ENCODE measurements at regions not wholly inside any gene's neighbourhood (a gene's known extent, or its start where the extent isn't known, plus 50 kb on each side); places are given as distances from the start of the nearest gene placed in this dataset.
A peak's percentile ranks its signal among the peaks of the same experiment; 100 is the strongest.
"Not testable (repeated sequence)": the region's sequence is repeated elsewhere in the genome, so short reads cannot be mapped to it uniquely, and the experiment has no call there.

DNA sequence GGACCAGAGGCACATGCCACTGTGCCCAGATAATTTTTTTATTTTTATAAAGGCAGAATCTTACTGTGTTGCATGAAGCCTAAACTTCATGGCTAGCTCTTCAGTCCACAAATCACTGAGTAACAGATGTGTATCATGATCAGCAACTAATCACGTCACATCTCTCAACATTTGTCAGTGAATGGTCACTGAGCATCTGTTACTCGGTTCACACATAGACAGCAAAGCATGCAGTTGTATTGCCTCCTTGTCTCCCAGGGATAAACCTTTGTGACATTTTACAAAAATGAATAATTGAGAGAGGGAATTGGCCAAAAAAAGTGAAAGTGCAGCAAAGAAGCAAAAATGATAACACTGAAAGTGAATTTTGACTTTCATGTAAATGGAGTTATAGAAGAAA, 85.9 kb upstream of the BTG1 start:
- not testable (repeated sequence) for DNase-seq (ENCODE audit: low read depth in 2 of 2)

DNA sequence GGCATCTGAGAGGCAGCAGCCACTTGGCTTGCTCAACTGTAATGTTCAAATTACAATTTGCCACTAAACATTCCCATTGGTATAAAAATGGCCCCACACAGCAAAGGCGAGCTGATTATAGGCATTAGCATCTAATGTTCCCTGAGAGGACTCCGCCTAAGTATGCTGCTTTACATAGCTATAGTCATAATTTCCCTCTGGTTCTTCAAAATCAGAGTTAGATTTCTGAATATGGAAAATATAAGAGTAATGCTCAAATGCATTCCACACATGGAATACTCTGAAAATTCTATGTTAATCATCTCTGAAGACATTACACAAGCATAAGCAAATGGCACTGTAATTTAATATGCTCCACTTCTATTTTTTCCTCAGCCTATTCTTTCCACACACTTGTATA, 83.7 kb upstream of the BTG1 start:
- no peak for DNase-seq (ENCODE audit: low read depth in 2 of 2)

DNA sequence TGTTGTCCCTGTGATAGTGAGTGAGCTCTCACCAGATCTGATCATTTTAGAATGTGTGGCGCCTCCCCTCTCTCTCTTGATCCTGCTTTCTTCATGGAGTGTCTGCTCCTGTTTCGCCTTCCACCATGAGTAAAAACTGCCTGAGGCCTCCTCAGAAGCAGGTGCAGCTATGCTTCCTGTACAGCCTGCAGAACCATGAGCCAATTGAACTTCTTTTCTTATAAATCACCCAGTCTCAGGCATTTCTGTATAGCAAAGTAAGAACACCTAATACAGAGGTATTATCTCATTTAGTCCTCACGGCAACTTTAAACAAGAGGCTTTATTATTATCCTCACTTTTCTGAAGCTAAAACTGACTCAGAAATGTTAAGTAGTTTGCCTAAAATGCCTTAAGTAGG, 81.3 kb upstream of the BTG1 start:
- no peak for DNase-seq (ENCODE audit: low read depth in 2 of 2)

DNA sequence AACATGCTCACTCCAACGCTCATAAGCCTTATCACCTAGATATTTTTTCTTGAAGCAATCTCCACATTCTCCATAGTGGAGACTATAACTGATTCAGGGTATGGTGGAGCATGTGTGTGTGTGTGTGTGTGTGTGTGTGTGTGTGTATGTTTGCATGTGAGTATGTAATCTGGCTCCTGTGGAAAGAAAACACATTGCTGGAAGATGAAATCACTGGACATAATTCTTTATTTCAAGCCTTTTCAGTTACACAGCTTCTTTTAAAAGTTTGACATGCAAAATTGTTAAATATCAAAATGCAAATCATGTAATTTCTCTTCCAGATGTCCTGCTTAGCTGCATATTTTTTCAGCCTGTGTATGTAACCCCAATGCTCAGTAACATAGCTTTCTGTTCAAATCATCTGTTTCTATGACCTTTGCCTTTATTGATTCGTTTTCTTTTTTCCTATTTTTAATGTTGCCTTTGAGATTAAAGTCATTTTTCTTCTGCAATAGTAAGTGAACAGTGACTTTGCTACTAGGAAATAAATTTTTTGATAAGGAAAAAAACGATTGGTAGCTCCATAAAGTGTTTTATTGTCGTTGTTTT, 80.5 kb upstream of the BTG1 start:
- no peak for DNase-seq (ENCODE audit: low read depth in 2 of 2)

DNA sequence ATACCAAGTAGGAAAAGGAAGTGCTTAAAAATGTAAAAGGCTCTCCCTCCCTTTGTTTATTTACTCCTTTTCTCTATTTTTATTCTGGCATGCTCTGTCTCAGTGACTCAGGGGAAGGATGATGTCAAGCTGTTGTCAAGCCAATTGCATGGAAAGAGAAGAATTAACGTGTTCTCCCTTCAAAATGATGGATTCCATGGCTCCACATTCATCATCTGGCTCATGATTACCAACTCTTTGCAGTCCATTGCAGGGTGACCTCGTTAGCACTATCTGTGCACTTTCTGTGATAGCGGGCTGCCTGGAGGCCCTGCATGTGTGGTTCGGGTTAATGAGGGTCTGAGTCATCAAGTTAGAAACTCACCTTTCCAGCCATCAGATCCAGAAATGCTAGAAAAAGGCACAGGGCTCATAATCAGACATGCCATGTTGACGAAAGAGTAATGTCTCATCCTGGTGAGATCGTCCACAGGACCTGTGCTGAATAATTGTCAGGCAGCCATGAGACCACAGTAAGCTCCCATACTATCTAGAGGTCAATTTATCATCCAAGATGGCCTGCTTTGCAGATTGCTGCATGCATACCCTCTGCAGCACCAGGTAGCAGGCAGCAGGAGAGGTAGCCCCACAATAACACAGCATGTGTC, 79.2 kb upstream of the BTG1 start:
- no peak for DNase-seq (ENCODE audit: low read depth in 2 of 2)

DNA sequence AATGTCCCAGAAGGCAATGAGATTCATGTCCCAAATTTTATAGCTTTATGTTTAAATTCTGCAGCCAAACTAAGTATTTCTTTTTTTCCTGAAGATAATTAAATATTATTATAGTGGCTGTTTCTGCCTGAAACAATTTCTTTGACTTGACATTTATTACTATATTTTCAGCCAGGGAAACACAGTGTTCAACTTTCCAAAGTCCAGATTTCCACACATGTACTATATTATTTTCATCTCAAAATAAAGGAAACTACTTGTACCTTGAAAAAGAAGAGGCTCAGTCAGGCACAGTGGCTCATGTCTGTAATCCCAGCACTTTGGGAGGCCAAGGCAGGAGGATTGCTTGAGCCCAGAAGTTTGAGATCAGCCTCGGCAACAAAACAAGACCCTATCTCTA, 77.8 kb upstream of the BTG1 start:
- DNase-seq (ENCODE audit: low read depth in 2 of 2): no peak

DNA sequence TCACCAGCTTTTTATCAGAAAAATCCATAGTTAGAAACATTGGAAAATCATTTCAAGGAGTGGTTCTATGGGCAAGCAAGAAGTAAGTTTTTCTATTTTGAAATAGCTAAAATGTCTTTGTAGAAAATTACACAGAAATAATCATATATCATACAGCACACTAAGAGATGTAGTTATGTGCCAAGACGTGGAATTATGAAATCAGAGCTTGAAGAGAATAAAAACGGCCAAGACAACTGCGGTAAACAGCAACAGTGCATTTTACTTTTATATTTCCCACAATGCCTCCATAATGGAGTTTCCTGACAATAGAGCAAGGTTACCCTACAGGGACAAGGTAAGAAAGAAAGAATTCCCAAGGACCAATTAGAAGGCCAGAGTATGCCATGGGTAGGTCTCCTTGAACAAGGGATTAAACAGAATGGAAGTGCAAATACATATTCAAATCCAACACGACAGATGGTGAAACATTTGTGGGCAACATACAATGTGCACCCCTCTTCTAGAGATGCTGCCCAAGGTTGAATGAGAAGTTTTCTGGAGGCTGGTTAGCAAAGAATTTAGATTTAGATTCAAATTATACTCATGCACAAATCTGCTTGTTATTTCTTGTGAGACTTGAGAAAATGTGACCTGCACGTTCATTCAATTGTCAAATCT, 76.1 kb upstream of the BTG1 start:
- DNase-seq (ENCODE audit: low read depth in 2 of 2): no peak

DNA sequence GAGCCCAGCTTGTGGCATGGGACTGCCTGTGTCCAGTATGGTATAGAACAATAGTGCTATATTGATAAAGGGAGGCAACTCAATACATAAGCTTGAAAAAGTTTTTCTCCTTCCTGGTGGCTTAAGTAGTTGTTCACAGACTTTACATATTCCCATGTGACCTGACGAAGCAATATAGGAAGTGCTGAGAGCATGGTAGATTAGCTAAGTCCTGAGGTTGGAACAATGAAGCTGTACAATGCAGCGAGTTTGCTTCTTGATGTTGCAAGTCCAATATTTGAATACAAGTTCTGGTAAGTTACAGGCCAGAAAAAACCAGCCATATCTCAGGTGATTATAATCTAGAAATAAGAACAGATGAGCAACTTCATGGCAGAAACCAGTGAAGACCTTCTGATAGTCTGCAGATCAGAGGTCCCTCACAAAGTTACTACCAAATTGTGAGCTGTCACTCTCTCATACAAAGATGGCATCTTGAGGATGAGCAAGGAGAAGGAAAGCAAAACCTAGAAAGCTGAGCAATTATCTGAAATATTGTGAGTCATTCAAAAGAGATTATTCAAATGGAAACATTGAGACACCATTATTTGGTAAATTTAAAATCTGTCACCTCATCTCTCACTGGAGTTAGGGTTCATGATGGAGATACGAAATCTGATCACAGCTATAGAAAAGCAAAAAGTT, 72.9 kb upstream of the BTG1 start:
- DNase-seq (ENCODE audit: low read depth in 2 of 2): no peak

DNA sequence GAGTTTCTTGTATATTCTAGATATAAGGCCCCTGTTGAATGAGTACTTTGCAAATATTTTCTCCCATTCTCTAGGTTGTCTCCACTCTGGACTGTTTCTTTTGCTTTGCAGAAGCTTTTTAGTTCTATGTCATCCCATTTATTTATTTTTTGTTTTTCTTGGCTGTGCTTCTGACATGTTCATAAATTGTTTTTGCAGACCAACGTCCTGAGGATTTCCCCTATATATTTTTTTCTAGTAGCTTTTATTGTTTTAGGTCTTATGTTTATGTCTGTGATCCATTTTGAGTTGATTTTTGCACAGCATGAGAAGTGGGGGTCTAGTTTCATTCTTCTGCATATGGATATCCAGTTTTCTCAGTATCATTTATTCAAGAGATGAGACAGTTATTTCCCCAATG, 70.4 kb upstream of the BTG1 start:
- DNase-seq (ENCODE audit: low read depth in 2 of 2): no peak

DNA sequence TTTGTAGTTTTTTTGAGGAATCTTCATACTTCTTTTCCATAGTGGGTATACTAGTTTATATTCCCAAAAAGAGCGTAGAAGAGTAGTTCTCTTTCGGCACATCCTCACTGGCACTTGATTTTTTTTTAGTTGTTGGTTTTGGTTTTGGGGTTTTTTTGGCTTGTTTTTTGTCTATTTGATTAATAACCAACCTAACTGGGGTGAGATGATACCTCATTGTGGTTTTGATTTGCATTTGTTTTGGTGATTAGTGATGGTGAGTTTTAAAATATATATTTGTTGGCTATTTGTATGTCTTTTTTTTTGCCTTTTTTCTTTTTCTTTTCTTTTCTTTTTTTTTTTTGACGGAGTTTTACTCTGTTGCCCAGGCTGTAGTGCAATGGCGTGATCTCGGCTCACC, 69.7 kb upstream of the BTG1 start:
- no peak for DNase-seq (ENCODE audit: low read depth in 2 of 2)

DNA sequence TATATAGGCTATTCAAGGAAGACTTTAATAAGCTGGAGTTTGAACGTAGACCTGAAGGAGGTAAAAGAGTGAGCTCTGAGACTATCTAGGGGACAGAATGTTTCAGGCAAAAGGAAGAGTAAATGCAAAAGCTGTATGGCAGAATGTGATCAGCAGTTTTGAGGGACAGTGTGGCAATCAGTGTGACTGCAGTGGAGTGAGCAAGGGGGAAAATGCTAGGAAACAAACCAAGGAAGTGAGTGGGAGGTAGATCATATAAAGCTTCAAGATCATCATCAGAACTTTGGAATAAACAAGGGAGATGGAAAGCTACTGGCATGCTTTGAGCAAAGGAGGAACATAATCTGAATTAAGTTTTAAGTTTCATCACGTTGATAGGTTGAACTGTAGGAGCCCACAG, 67.5 kb upstream of the BTG1 start:
- DNase-seq (ENCODE audit: low read depth in 2 of 2): no peak

DNA sequence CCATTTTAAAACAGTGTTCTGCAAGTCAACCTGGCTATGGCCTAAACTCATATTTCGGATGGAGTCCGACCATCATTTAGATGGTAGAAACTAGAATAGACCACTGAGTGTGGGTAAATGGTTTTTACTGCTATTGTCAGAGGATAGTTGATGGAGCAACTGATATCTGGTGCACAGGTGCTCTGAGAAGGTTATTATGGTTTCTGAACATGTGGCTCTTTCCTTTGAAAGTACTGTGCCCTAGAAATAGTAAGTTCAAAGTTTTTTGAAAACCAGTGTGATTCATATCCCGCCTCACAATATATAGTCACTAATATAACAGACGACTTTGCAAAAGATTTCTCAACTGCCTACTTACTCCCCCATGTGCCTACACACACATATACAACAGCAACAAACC, 64.4 kb upstream of the BTG1 start:
- no peak for DNase-seq (ENCODE audit: low read depth in 2 of 2)

DNA sequence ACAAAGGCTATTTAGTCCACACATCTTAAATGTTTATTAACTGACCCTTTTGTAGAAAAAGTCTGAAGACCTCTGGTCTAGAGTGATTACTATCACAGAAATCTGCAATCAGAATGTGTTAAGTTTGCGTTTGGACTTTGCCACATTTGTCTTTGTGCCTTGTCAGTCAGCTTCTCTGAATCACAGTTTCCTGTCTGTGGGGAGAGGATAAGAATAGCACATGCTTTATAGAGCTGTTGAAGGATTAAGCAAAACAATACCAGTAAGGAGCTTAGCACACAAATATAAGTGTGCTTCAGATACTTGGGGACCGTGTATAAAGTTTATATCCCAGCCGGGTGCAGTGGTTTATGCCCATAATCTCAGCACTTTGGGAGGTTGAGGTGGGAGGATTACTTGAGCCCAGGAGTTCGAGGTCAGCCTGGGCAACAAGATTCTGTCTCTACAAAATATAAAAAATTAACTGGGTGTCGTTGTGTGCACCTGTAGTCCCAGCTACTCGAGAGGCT, 63.0 kb upstream of the BTG1 start:
- peak in 1 of 2 donors; percentile 10 for DNase-seq (ENCODE audit: low read depth in 2 of 2)

DNA sequence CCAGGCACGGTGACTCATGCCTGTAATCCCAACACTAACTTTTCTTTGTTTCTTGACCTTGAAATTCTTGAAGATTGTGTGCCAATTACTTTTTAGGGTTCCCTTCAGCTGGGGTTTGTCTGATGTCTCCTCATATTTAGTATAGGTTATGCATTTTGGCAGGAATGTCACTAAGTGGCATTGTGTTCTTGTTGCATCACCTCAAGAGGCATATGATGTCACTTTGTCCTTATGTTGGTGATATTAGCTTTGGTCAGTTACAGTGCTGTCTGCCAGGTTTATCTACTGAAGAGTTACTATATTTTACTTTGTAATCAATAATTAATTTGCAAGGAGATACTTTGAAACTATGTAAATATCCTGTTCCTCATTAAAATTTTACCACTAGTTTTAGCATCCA, 61.0 kb upstream of the BTG1 start:
- no peak for DNase-seq (ENCODE audit: low read depth in 2 of 2)

DNA sequence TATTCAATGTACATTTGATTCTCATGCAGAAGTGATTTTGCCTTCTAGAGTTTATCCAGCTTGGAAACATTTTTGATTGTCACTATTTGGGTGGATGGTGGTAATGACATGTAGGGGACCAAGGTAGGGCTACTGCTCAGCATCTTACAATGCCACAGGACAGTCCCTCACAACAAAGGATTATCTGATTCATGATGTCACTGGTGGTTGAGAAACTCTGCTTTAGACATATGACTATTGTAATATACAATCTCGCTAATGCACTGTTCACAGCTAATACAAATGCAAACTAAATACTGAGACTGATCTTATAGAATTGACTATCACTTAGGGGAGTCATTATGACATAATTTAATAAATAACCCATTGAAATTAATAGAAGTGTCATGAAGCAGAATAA, 60.4 kb upstream of the BTG1 start:
- no peak for DNase-seq (ENCODE audit: low read depth in 2 of 2)

DNA sequence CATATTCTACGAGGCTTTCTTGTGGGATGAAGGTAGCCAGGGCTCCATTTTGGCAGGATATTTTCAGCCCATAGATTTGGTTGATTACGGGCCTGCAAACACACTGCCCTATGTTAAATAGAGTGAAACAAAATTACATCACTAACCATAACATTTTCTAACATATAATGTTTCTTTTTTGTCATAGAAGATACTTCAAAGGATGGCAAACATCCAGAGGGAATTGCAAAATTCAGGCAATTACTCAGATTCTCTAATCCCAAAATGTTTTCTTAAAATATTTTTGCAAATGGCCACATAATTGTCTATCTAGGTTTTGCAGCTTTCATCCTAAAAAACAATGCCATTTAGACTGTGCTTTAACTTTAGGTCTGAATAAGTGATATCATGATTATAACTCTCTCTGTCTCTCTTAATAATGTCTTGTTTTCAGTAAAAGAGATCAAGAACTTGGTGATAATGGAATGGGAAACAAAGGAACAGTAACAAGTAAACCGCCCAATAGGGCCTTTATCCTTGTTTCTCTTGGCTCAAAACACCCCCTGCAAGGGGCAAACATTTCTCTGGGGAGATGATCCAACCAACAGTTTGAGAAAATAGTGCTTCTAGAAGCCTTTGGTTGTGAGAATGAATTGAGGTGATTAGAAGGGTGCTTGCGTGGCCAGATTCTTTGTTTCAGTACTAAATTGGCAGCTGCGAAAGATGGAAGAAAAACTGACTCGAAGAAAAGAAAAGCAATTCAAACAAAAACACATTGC, 54.4 kb upstream of the BTG1 start:
- DNase-seq (ENCODE audit: low read depth in 2 of 2): no peak

DNA sequence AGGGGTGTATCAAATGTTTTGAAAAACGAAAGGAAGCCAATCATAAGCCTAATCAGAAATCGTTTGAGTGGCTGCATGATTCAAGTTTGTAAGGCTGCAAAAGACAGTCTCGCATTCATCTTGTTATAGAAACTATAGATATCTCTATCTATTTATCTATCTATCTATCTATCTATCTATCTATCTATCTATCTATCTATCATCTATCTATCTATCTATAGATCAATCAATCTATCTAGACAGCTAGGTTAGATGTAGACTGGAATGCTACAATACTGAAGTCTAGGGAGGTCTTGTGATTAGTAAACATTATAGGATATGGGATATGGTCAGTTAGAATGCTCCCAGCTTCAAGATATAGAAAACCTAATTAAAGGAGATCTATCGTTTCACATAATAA, 52.2 kb upstream of the BTG1 start:
- DNase-seq (ENCODE audit: low read depth in 2 of 2): no peak

DNA sequence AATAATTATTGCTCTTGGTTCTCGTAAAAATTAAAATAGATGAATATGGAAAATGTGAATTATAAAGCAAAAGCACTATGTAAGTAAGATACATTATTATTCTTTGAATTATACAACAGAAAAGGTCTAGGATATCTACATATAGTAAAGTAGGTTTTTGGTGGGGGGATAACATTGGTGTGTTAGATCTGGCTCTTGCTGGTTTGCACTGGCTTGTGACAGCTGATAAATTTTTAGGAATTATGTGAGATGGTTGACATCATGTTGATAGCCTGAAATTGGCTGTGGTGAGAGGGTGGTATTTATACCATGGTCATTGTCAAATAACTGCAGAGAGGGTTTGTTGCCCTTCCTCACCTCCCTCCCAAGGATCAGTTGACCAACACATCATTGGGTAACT, 50.7 kb upstream of the BTG1 start:
- DNase-seq (ENCODE audit: low read depth in 2 of 2): no peak

Measured in stimulated activated CD4-positive, alpha-beta T cell treated with anti-CD3 and anti-CD28 coated beads, Interleukin-1b, Interleukin-23, amount 100 ng/mL, for 1 hour (primary cell).